GM21737 (cell line): ENCODE measurements at regions not wholly inside any gene's neighbourhood (a gene's known extent, or its start where the extent isn't known, plus 50 kb on each side); places are given as distances from the start of the nearest gene placed in this dataset.

Source experiments
- ATAC-seq: cut with Tn5 transposase; IDR thresholded peaks from one replicate; pipeline ENCODE4 v1.9.1; 2021; ENCODE audit warnings: mild to moderate bottlenecking, moderate library complexity; ENCODE audit not compliant: unreplicated experiment

DNA sequence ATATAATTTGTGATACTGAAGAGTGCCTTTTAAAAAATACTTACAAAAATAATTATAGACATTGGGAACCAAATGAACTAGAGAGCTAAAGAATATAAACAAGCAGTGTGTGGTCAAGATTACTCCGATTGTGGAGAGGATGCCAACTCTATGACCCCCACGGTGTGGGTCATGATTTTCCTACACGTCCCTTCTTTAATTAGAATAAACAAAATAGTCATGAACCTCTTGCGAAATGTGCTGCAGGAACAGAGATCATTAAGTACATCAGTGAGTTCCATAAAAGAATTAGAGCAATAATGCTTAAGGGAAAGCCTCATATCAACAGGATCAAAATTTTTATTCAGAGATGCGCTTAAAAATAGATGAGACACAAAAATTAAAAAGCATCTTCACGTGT, 476.6 kb upstream of the ROBO1 start:
- no peak for ATAC-seq

DNA sequence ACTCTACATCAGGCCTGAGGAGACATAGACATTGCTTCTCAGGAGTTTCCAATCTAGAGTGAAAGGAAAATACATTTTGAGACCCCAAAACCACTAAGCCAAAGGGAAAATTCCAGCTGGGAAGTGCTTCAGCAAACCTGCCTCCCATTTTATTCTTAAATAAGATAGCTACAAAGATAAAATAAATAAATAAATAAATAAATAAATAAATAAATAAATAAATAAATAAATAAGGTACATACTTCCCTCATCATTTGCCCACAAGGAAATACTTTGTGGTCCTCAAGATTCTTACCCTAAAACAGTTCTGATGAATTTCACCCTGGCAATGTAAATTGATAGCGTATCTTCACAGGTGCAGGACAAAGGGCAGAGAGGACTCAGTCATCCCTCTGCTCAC, 474.0 kb upstream of the ROBO1 start:
- no peak for ATAC-seq

DNA sequence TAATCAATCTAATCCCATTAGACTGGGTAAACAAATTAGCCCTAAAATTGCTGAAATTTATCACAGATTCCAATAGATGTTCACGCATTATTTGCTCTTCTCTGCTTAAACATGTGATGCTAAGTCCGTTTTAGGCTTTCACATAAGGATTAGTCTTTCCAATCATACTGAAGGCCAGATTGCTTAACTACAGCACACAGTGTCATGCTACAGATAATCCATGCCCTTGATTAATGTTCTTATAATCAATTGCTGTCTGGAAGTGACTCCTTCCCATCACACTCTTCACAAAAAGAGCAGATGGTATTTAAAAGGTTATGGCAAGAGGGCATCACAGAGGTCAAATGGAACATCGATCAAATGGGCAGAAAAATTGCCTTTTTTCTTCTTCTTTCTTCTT, 471.5 kb upstream of the ROBO1 start:
- no peak for ATAC-seq

DNA sequence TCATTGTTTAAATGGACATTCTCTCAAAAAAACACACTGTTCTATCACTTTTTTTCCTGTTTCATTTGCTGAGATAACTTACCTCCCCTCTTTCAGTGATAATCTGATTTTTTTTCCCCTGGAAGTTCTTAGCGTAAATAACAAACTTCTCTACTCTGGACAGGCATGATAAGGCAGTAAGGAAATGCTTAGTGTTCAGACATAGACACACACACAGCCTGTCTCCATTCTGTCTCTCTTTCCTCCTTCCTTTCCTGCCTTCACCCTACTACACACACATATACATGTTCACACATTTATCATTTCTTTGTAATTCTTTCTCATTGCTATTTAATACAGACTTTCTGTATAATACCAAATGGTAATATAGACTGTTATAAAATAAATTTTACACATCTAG, 470.8 kb upstream of the ROBO1 start:
- no peak for ATAC-seq

DNA sequence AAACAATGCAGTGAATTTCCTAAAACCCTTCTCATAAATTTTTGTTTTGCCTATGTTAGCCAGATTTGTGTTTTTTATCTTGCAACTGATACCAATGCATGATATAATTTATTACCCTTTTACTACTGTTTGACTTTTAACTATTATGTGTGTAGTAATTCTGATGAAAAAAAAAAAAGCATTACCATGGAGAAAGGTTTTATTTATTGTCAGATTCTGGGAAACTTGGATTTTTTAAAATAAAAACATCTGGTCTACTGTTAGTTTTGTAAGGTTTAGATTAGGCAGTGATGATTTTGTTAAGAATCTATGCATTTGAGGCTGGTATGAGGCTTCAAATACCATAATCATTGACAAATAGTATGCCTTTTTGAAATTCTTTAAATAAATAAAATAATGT, 470.4 kb upstream of the ROBO1 start:
- ATAC-seq = no peak

DNA sequence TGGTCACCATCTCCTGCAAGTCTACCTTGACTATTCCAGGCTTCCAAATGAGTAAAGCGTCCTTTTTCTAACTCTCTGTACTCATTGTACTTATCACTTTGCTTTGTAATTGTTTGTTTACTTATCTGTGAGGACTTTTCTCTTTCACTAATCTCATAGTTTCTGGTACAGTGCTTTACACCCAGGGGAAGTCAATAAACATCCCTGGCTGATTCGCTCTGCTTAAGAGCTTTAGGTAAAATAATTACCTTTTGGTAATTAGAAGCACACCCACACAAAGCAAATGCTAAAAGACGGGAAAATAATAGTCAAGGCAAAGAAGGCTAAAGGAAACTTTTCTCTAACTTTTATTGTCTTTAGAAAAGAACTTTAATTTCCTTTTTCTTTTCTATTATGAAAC, 466.9 kb upstream of the ROBO1 start:
- no peak for ATAC-seq

DNA sequence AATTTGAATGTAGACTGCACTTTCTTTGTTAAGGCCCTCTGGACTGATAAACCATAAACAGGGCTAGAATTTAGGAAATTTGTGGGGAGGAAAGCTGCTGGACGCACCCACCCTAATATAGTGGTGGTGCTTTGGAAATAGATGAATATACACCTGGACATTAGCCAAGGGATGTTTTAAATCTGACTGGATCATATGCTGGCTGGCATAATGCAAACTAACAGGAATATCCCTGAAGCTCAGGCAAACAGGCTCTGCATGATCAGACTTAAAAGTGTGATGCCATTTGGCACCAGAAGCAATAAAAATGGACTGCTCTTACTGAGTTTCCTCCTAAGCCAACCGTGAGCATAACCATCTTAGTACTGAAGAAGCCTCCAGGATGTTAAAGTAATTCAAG, 465.8 kb upstream of the ROBO1 start:
- ATAC-seq = no peak

DNA sequence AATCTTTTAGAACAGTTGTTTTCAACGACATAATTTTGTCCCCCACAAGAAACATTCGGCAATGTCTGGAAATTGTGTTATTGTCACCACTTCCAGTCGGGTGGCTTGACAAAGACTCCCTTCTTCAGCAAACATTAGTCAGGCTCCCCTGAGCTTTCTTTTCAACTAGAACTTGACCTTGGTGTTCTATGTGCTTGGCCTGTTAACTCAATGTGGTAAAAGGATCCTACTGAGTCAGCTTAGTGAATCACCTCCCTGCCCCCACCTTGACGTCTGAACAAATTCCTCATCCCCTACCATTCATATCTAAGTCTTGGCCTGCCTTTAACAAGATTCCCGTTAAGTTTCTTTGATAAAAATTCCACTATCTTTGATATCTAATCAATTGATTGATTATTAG, 465.0 kb upstream of the ROBO1 start:
- no peak for ATAC-seq

DNA sequence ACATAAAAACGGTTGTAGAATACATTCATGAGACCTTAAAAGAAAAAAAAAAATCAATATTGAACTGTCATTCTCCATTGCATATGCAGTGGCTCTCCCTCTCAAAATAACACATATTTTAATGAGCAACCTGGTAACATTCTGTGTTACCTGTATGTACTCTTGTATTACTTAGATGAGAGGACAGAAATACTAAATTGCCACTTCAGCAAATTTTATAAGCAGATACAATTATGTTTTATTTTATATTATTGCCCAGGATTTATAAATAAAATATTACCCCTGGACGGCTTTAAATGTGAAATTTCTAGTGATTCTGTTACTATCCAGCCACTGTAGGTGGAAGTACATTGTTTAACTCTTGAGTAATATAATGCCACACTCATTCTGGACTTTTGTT, 463.2 kb upstream of the ROBO1 start:
- ATAC-seq = no peak

DNA sequence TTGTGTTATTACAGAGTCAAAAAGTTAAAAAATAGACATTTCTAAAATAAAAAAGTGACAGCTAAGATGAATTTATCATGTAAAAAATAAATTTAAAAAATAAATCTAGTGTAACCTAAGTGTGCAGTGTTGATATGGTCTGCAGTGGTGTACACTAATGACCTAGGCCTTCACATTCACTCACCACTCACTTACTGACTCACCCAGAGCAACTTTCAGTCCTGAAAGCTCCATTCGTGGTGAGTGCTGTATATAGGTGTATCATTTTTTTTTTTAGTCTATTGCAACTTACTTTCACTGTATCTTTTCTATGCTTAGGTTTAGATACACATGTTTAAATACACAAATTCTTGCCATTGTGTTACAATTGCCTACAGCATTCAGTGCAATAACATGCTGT, 459.4 kb upstream of the ROBO1 start:
- no peak for ATAC-seq

DNA sequence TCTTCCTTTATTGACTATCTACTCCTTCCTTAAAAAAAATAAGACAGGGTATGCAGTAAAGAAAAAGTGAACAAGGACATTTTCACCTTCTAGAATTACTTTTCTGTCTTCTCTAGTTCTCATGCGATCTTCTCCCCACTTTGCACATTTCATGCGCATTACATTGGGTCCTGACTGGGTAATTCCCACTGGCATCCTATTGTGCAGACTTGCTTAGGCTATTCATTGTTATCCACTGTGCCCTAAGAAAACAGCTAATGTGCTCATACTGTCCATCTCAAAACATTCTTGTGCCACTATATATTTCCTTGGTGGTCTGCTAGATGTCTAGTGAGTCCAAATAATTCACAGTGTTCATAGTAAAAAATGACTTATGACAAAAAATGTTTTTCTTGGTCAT, 447.4 kb upstream of the ROBO1 start:
- no peak for ATAC-seq

DNA sequence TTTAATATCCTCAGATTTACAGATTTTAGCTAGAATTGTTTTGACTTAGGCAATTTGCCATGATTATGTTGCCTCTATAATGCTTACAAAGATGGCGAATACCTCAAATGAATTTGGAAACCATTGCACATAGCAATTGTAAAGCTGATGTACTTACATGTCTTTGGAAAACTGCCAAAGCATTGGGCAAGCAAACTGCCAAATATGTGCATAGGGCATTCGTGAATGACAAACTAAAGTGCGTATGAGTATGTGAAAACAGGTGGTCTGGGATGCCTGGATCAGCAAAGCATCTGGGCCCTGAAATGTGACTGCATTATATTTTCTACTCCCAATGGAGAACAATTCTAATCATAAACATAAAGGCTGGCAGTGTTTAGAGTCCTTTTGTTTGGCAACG, 445.3 kb upstream of the ROBO1 start:
- ATAC-seq = no peak

DNA sequence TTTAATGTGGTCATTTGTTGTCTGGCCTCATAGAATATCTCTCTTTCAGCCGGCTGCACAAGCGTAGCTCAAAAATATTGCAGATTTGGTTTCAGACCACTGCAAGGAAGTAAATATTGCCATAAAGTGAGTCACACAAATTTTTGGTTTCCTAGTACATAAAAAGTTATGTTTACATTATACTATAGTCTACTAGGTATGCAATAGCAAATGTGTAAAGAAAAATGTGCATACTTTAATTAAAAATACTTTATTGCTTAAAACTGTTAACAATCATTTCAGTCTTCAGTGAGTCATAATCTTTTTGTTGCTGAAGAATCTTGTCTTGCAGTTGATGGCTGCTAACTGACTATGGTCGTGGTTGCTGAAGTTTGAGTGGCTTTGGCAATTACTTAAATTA, 425.1 kb upstream of the ROBO1 start:
- ATAC-seq = no peak

DNA sequence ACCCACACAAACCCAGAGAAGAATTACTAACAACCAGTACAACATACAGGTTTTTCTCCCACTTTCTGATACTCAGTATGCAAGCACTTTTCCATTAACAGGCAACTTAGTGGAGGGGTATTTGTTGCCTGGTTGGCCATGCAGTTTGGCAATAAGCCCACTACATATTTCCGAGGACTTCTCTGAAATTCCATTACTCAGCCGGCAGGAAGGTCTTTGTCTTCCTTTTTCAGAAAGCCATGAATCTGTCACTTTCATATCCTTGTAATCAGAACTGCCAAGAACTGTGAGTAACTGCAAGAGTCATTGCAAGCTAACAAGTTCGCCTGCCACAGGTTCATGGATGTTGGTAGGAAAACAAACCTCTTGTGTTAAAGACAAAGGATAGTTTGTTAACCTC, 422.3 kb upstream of the ROBO1 start:
- ATAC-seq = no peak

DNA sequence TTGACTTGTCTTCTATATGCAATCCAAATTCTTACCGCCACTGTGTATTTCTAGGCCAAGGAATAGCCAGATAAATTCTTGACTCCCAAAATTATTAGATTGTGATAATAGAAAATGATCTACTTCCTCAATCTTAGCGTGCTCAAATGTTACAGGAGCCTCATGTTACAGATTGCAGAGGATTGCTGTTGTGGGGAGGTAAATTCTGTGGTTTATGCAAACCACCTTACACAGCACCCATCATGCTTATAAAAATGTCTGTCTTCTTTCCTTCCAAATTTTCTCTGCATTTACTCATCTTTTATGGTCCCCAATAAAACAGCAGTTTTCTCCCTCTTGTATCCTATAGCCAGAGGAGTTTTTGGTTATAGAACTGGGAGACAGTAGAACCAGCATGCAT, 420.2 kb upstream of the ROBO1 start:
- no peak for ATAC-seq

DNA sequence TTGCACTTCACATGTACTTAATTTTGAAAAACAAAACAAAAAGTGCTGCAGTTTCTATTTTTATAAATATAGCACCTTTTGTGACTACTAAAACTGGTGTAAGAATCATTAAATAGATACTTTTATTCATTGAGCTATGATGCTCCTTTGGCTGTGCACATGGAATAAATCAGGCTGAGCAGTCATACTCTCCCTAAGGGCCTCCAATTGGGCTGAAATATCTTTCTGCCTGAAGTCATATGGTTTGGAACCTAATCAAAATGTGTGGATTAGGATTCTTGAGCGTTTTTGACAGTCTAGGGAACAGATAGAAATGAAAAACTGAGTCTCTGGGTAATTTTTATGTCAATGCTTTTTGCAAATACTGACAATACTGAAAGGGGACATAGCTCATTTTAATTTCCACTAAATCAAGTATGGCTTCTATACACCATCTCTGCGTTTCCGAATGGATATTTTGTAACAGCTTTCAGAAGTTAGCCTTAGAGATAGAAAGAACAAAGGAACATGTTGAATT, 392.2 kb upstream of the ROBO1 start:
- no peak for ATAC-seq

DNA sequence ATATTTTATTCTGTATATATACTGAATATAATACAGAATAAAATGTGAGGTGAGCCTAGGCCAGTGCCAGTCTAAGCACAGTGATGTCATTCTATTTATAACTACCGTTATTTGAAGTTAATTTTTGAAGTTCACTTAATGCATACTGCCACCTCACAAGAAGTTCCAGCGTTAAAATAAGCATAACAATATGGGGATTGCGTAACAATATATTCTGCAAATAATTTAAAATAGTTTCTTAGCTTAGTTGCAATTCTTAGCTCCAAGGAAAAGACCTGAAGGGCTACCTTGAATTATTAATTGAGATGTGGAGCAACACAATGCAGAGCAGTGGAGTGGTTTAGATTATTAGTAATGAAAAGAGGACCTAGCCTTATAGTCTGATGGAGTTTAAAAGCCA, 390.5 kb upstream of the ROBO1 start:
- ATAC-seq = no peak

DNA sequence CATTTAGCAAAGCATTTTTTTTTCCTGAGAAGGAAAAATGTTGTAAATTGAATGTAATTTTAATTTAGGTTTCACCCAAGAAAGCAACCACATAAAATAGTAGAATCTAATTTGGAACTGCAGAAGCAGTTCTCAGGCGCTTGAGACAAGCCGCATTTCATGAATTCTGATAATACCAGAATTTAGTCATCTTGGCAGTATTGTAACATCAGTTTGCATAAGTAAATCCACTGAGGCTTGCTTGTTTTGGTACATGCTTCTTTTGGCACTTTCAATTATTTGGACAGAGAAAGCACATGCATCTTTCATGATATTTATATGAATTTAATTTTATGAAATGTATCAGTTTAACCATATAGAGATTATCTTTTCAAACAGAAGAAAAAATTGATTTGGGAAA, 389.7 kb upstream of the ROBO1 start:
- no peak for ATAC-seq

DNA sequence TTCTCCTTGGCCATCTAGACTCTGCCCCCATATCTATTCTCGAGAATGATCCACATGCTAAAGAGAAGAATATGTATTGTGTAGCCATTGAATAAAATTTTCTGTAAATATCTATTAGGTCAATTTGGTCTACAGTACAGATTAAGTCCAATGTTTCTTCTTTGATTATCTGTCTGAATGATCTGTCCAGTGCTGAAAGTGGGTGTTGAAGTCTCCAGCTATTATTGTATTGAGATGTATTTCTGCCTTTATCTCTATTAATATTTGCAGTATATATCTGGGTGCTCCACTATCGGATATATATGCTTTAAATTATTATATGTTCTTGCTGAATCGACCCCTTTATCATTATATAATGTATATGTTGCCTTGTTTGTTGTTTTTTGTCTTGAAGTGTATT, 384.9 kb upstream of the ROBO1 start:
- ATAC-seq = no peak

DNA sequence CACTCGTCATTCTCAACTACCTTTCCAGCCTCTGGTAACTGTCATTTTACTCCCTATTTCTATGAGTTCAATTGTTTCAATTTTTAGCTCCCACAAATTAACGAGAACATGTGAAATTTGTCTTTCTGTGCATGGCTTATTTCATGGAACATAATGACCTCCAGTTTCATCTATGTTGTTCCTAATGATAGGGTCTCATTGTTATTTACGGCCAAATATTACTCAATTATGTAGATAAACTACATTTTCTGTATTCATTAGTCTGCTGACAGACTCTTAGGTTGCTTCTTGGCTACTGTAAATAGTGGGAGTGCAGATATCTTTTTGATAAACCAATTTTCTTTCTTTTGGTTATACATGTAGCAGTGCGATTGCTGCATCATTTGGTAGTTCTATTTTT, 374.9 kb upstream of the ROBO1 start:
- no peak for ATAC-seq

DNA sequence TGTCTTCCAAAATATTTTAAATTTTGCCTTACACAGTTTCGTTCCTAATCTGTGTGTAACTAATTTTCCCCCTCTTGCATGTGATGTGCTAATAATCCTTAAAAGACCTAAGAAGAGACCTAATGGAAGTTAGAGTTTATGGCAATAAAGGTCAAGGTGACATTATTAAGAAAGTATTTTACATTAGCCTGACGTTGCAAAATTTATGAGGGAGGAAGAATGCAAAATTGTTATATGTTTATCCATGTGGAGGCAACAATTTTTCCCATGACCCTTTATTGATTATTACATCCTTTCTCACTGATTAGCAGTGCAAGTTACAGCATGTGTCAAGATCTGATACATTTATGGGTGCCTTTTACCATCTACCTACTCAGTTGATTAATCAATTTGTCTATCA, 373.8 kb upstream of the ROBO1 start:
- no peak for ATAC-seq

DNA sequence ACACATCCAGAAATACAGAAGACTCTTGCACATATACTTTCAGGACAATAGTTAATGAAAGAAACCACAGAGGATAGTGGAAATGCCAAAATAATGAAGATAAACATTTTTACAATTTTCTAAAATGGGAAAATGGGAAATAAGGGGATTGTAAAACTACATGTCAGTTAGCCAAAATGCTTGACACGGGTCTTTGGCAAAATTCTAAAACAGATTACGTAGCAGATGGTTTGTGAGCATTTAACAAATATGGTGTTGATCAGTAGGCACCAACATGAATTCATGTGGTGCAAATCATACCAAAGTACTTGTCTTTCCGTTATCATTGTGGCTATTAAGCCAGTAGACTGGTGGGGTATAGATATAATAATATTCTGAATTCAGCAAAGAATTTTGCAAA, 348.5 kb upstream of the ROBO1 start:
- no peak for ATAC-seq

DNA sequence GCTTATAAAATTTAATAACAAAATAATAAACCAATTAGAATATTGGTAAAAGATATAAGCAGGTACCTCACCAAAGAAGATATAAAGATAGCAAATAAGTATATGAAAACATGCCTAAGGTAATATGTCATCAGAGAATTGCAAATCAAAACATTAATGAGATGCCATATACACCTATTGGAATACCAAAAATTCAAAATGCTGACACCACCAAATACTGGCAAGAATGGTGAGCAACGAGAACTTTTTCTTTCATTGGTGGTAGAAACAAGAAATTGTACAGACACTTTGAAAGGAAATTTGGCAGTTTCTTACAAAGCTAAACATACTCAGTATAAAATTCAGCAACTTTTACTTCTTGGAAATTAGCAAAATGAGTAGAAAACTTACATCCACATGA, 346.9 kb upstream of the ROBO1 start:
- ATAC-seq = no peak

DNA sequence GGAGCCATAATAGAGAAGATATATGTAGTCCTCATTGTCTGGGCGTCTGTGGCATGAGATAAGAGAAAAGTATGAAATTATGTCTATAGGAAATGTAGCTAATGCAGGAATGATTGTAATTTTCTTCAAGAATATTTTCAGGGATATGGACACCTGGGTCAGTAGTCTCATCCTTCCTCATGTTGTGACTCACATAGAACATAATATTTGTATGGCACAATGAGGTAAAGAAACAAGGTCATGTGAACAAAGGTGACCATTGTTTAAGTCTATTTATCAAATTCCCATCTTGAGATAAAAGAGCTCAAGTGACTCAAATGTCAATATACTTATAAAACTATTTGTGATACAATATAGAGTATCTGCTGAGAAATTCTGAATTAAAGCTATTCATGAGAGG, 345.5 kb upstream of the ROBO1 start:
- ATAC-seq = no peak
